Neural cell (in vitro differentiated cells): ENCODE measurements at regions not wholly inside any gene's neighbourhood (a gene's known extent, or its start where the extent isn't known, plus 50 kb on each side); places are given as distances from the start of the nearest gene placed in this dataset.

ENCODE experiments used
- EP300 ChIP-seq: fragments of 450-650 bp; conservative IDR thresholded peaks from 2 replicates; pipeline ENCODE4 v1.6.1; 2014; ENCODE audit warnings: antibody characterized with exemption, mild to moderate bottlenecking, moderate library complexity; ENCODE audit not compliant: poor library complexity, severe bottlenecking
- EZH2 ChIP-seq: fragments of 200-600, 300-800 bp; shearing (Covaris generic), sonication (generic); IDR thresholded peaks from 2 replicates; pipeline ENCODE4 v1.6.1; 2014; ENCODE audit warnings: antibody characterized with exemption, low read length, borderline replicate concordance, mild to moderate bottlenecking; ENCODE audit not compliant: insufficient read depth, poor library complexity, severe bottlenecking
- POLR2AphosphoS5 ChIP-seq: IDR thresholded peaks from 2 replicates; pipeline ENCODE4 v1.6.1; 2012
- TF ChIP-seq, protein P1 (sequence below): fragments of 450-650 bp; IDR thresholded peaks from 2 replicates; pipeline ENCODE4 v1.5.1; 2014; ENCODE audit warnings: antibody characterized with exemption, mild to moderate bottlenecking, moderate library complexity; ENCODE audit not compliant: poor library complexity, severe bottlenecking

DNA sequence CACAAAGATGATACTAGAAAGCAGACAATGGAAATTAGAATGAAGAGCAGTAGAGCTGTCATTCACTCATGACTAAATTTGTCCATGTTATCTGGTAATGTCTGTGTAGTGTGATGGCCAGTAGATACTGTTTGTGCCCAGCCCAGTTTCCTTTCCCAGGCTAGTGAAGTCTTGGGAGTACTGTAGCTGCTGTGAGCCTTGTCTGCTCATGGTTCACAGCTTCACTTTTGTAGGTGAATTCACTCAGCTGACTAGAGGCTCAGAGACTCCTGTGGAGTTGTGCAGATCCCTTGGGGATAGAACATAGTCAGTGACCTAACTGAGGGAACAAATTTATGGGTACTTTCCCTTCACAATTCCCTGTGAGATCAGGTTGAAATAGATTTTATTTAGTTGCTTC lies 572.5 kb downstream of the ARL4A start:
- TF ChIP-seq, protein P1, sequence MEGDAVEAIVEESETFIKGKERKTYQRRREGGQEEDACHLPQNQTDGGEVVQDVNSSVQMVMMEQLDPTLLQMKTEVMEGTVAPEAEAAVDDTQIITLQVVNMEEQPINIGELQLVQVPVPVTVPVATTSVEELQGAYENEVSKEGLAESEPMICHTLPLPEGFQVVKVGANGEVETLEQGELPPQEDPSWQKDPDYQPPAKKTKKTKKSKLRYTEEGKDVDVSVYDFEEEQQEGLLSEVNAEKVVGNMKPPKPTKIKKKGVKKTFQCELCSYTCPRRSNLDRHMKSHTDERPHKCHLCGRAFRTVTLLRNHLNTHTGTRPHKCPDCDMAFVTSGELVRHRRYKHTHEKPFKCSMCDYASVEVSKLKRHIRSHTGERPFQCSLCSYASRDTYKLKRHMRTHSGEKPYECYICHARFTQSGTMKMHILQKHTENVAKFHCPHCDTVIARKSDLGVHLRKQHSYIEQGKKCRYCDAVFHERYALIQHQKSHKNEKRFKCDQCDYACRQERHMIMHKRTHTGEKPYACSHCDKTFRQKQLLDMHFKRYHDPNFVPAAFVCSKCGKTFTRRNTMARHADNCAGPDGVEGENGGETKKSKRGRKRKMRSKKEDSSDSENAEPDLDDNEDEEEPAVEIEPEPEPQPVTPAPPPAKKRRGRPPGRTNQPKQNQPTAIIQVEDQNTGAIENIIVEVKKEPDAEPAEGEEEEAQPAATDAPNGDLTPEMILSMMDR, result no peak
- TF ChIP-seq EP300 (no peak), EZH2 (no peak), POLR2AphosphoS5 (no peak)
